ENCODE measurements at regions not wholly inside any gene's neighbourhood (a gene's known extent, or its start where the extent isn't known, plus 50 kb on each side); places are given as distances from the start of the nearest gene placed in this dataset.

- intact Hi-C loops (cut with DNase I; ENCODE audit: low total_unique reads) (no loop called here), in situ Hi-C loops (cut with MboI; ENCODE audit: low pct_ligation_motif_present in 1 of 4, low pct_unique_long_range_greater_than_20kb in 1 of 4, low sequenced_read_pairs in 3 of 4) (no loop called here)
- no peak for DNase-seq
- H3K27ac ChIP-seq = no peak overlapping the region
- no peaks in the 10 kb centered on the region for H3K9me3 ChIP-seq
- H3K27me3 ChIP-seq = no peaks in the 10 kb centered on the region
- 66% methylated on average over 13 of the region's 13 CpGs; no CpG with 5 or more reads in 1 of the 2 donors for WGBS, 2 donors (ENCODE audit: low coverage in 1 of 2)
- no peaks in the 10 kb centered on the region for H3K4me1 ChIP-seq
- H3K36me3 ChIP-seq = no peaks in the 10 kb centered on the region
- no peak overlapping the region for H3K4me3 ChIP-seq
- TF ChIP-seq POLR2A (IDR thresholded peaks at IDR 0.05) (no peak), EP300 (IDR thresholded peaks at IDR 0.05; ENCODE audit: low read depth) (no peak), CTCF (IDR thresholded peaks at IDR 0.05) (no peak), POLR2AphosphoS5 (IDR thresholded peaks at IDR 0.05) (no peak)
These were observed 456.4 kb upstream of the HTR2C start for GRCh38 chrX:114127411-114128025.

- WGBS, 2 donors (ENCODE audit: low coverage in 1 of 2) = 84% methylated on average over 5 of the region's 5 CpGs; no CpG with 5 or more reads in 1 of the 2 donors
- H3K9me3 ChIP-seq = no peaks in the 10 kb centered on the region
- no peaks in the 10 kb centered on the region for H3K36me3 ChIP-seq
- intact Hi-C loops (cut with DNase I; ENCODE audit: low total_unique reads) (no loop called here), in situ Hi-C loops (cut with MboI; ENCODE audit: low pct_ligation_motif_present in 1 of 4, low pct_unique_long_range_greater_than_20kb in 1 of 4, low sequenced_read_pairs in 3 of 4) (no loop called here)
- H3K27ac ChIP-seq = no peak overlapping the region
- H3K4me1 ChIP-seq = no peaks in the 10 kb centered on the region
- TF ChIP-seq CTCF (IDR thresholded peaks at IDR 0.05) (no peak), EP300 (IDR thresholded peaks at IDR 0.05; ENCODE audit: low read depth) (no peak), POLR2A (IDR thresholded peaks at IDR 0.05) (no peak), POLR2AphosphoS5 (IDR thresholded peaks at IDR 0.05) (no peak)
- H3K27me3 ChIP-seq = no peaks in the 10 kb centered on the region
- DNase-seq = no peak
- H3K4me3 ChIP-seq = no peak overlapping the region
These were observed 456.9 kb upstream of the HTR2C start for GRCh38 chrX:114127005-114127404.

GRCh38 chrX:114101081-114101480 lies 482.8 kb upstream of the HTR2C start:
- Histone ChIP-seq H3K27ac (no peak overlapping the region), H3K9me3 (no peaks in the 10 kb centered on the region), H3K27me3 (no peaks in the 10 kb centered on the region), H3K4me3 (no peak overlapping the region), H3K36me3 (no peaks in the 10 kb centered on the region), H3K4me1 (no peaks in the 10 kb centered on the region)
- TF ChIP-seq CTCF (IDR thresholded peaks at IDR 0.05) = no peak
- no peak for TF ChIP-seq EP300 (IDR thresholded peaks at IDR 0.05; ENCODE audit: low read depth)
- TF ChIP-seq POLR2AphosphoS5 (IDR thresholded peaks at IDR 0.05) = no peak
- no peak for TF ChIP-seq POLR2A (IDR thresholded peaks at IDR 0.05)
- intact Hi-C loops (cut with DNase I; ENCODE audit: low total_unique reads) (no loop called here), in situ Hi-C loops (cut with MboI; ENCODE audit: low pct_ligation_motif_present in 1 of 4, low pct_unique_long_range_greater_than_20kb in 1 of 4, low sequenced_read_pairs in 3 of 4) (no loop called here)
- WGBS, 2 donors (ENCODE audit: low coverage in 1 of 2) = 58% methylated on average over 3 of the region's 3 CpGs; no CpG with 5 or more reads in 1 of the 2 donors
- DNase-seq = no peak

GRCh38 chrX:114097866-114098265 lies 486.0 kb upstream of the HTR2C start:
- intact Hi-C loops (cut with DNase I; ENCODE audit: low total_unique reads) (no loop called here), in situ Hi-C loops (cut with MboI; ENCODE audit: low pct_ligation_motif_present in 1 of 4, low pct_unique_long_range_greater_than_20kb in 1 of 4, low sequenced_read_pairs in 3 of 4) (no loop called here)
- WGBS, 2 donors (ENCODE audit: low coverage in 1 of 2) = 60 to 77% methylated on average over 1 to 2 of the region's 2 CpGs
- Histone ChIP-seq H3K27me3 (no peaks in the 10 kb centered on the region), H3K4me1 (no peaks in the 10 kb centered on the region), H3K9me3 (no peaks in the 10 kb centered on the region), H3K36me3 (no peaks in the 10 kb centered on the region), H3K4me3 (no peak overlapping the region), H3K27ac (no peak overlapping the region)
- TF ChIP-seq CTCF (IDR thresholded peaks at IDR 0.05) (no peak), POLR2A (IDR thresholded peaks at IDR 0.05) (no peak), POLR2AphosphoS5 (IDR thresholded peaks at IDR 0.05) (no peak), EP300 (IDR thresholded peaks at IDR 0.05; ENCODE audit: low read depth) (no peak)
- no peak for DNase-seq
